ENCODE measurements at regions not wholly inside any gene's neighbourhood (a gene's known extent, or its start where the extent isn't known, plus 50 kb on each side); places are given as distances from the start of the nearest gene placed in this dataset.

- POLR2A ChIA-PET (ENCODE audit: unreplicated experiment), result no interaction called here
Observed at GRCh38 chr7:121587435-121587834, 191.3 kb upstream of the FAM3C start.

More at GRCh38 chr7:121587435-121587834, 191.3 kb upstream of the FAM3C start:
- Histone ChIP-seq H3K4me2 (ENCODE audit: low read depth, low read length) (no peak overlapping the region), H4K20me1 (ENCODE audit: insufficient read depth, low read length) (no peaks in the 10 kb centered on the region), H3K9me1 (ENCODE audit: insufficient read depth, low read length) (no peaks in the 10 kb centered on the region), H3K4ac (ENCODE audit: low read depth, low read length) (no peak overlapping the region), H2BK5ac (ENCODE audit: low read depth, low read length, poor library complexity, severe bottlenecking) (no peak overlapping the region), H2BK20ac (ENCODE audit: low read depth, low read length) (no peak overlapping the region), H3K36me3 (ENCODE audit: control insufficient read depth, insufficient read depth, low read length) (no peaks in the 10 kb centered on the region), H4K91ac (ENCODE audit: insufficient read depth, low read depth, low read length) (no peak overlapping the region), H3K9me3 (ENCODE audit: control insufficient read depth, insufficient read depth, low read length) (no peaks in the 10 kb centered on the region), H3K18ac (ENCODE audit: low read depth, low read length) (no peak overlapping the region), H3K27me3 (ENCODE audit: control insufficient read depth, insufficient read depth, low read length) (peaks cover 5% of the 10 kb centered on the region; the same call in 1 of the 2 replicates), H3K4me1 (ENCODE audit: control insufficient read depth, insufficient read depth, low read length) (no peaks in the 10 kb centered on the region), H3K27ac (ENCODE audit: insufficient read depth, low read length) (no peak overlapping the region), H2BK120ac (ENCODE audit: low read depth, low read length) (no peak overlapping the region), H3K9ac (ENCODE audit: low read depth, low read length) (no peak overlapping the region), H2AK5ac (ENCODE audit: low read depth, low read length) (no peak overlapping the region), H3K56ac (ENCODE audit: extremely low read depth, insufficient read depth, low read length) (no peak overlapping the region), H2AFZ (replicated peaks; ENCODE audit: low read length, poor library complexity) (no peak overlapping the region), H3K23ac (ENCODE audit: low read depth, low read length) (no peak overlapping the region), H2AK9ac (replicated peaks; ENCODE audit: low read depth, low read length, poor library complexity) (no peak overlapping the region), H3K4me3 (ENCODE audit: insufficient read depth, low read depth, low read length) (no peak overlapping the region), H4K5ac (ENCODE audit: low read depth, low read length) (no peak overlapping the region), H4K8ac (ENCODE audit: low read depth in 2 of 2, low read length in 2 of 2) (no peak overlapping the region), H2BK15ac (ENCODE audit: low read depth, low read length) (no peak overlapping the region), H3K79me1 (ENCODE audit: low read depth in 1 of 2, low read length in 2 of 2) (no peaks in the 10 kb centered on the region), H3K14ac (replicated peaks; ENCODE audit: low read depth, low read length) (no peak overlapping the region)
- TF ChIP-seq BHLHE40 (IDR thresholded peaks at IDR 0.05; ENCODE audit: low read depth, low read length), result no peak
- TF ChIP-seq MAFK (IDR thresholded peaks at IDR 0.05; ENCODE audit: low read depth, low read length), result no peak
- TF ChIP-seq NFE2L2 (IDR thresholded peaks at IDR 0.05; ENCODE audit: low read depth, low read length), result no peak
- TF ChIP-seq ELK1 (IDR thresholded peaks at IDR 0.05; ENCODE audit: borderline replicate concordance, low read depth, low read length), result no peak
- no peak for TF ChIP-seq FOS (IDR thresholded peaks at IDR 0.05; ENCODE audit: low read depth, low read length)
- TF ChIP-seq RFX5 (IDR thresholded peaks at IDR 0.05; ENCODE audit: low read depth, low read length), result no peak
- no peak for TF ChIP-seq RAD21 (IDR thresholded peaks at IDR 0.05; ENCODE audit: low read length)
- TF ChIP-seq USF2 (IDR thresholded peaks at IDR 0.05; ENCODE audit: low read depth, low read length), result no peak
- TF ChIP-seq CHD1 (IDR thresholded peaks at IDR 0.05; ENCODE audit: low read depth, low read length), result no peak
- TF ChIP-seq MAZ (IDR thresholded peaks at IDR 0.05; ENCODE audit: borderline replicate concordance, low read depth, low read length), result no peak
- no peak for TF ChIP-seq CEBPB (IDR thresholded peaks at IDR 0.05; ENCODE audit: low read depth, low read length)
- TF ChIP-seq SMC3 (IDR thresholded peaks at IDR 0.05; ENCODE audit: low read depth, low read length), result no peak
- dilution Hi-C loops (cut with HindIII; ENCODE audit: low sequenced_read_pairs, unreplicated experiment) (no loop called here), intact Hi-C loops (cut with micrococcal nuclease) (no loop called here), in situ Hi-C loops (cut with MboI; ENCODE audit: low sequenced_read_pairs) (no loop called here)
- no CpG with 5 or more reads among the region's 5 CpGs for WGBS, 2 experiments (ENCODE audit: extremely low coverage in 2 of 2, insufficient read length in 1 of 2)
- BruUV-seq (replicated peaks), result no TSS peak
- ATAC-seq (ENCODE audit: low read depth), result no peak
- CTCF ChIA-PET, result interaction anchor here (0.7 kb wide), 1 partner anchor 10 kb away, joined by 3 read pairs; no protein-coding TSS in a partner anchor
- DNase-seq, result no peak

All from IMR-90 (cell line).